AG04450 (cell line): ENCODE measurements at regions not wholly inside any gene's neighbourhood (a gene's known extent, or its start where the extent isn't known, plus 50 kb on each side); places are given as distances from the start of the nearest gene placed in this dataset.

Source experiments
- CTCF ChIA-PET: fragments of 300-600, 350-600 bp; formaldehyde crosslinking; extraction: SDS; loops from one replicate; lab custom pipeline; 2022; ENCODE audit warnings: antibody characterized with exemption, inconsistent platforms; lab: Charles Lee
- POLR2A ChIA-PET: fragments of 350-600 bp; formaldehyde crosslinking; extraction: SDS; loops from one replicate; lab custom pipeline; 2021; ENCODE audit warnings: antibody characterized with exemption, inconsistent platforms; lab: Yijun Ruan, JAX
- DNase-seq: peaks from one replicate; pipeline ENCODE4 v3.0.0-alpha.2; 2011; ENCODE audit warnings: low read depth, low spot score
- H3K27ac ChIP-seq: one replicate; pipeline ENCODE4 v1.5.1; 2012; ENCODE audit warnings: low read depth, low read length, control low read depth
- H3K27me3 ChIP-seq: one replicate; pipeline ENCODE4 v1.6.0; 2012; ENCODE audit warnings: low read length; ENCODE audit not compliant: control insufficient read depth, insufficient read depth
- H3K4me3 ChIP-seq: 2 replicates; pipeline ENCODE4 v1.5.1; 2011; ENCODE audit warnings: mild to moderate bottlenecking, low read depth, low read length, control low read depth
- H3K9me3 ChIP-seq: 2 replicates; pipeline ENCODE4 v1.5.1; 2012; ENCODE audit warnings: low read length; ENCODE audit not compliant: control insufficient read depth, insufficient read depth
- TF ChIP-seq, protein P1 (sequence below): IDR thresholded peaks from 2 replicates; pipeline ENCODE4 v1.5.1; 2011; ENCODE audit warnings: low read depth, low read length, control low read depth, inconsistent platforms

DNA sequence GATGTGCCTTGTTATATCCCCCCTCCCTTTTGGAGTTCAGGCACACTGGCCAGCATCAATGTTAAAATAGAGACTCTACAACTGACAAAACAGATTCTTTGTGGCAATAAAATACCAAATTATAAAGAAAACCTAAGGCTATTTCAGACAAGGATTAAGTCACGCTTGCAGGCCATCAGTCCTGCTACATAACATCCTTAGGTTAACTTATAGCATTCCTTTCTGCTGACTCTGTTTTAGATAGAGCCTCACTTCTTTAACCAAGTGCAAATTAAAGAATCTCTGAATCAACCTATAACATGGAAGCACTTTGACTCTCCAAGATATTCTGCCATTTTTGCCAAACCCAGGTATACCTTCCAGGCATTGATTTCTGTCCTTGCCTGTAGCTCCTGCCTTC is 784.6 kb downstream of the RNF144A start:
- POLR2A ChIA-PET = no interaction called here
- no peaks in the 10 kb centered on the region for H3K9me3 ChIP-seq
- H3K4me3 ChIP-seq = no peak overlapping the region
- no peak overlapping the region for H3K27ac ChIP-seq
- CTCF ChIA-PET = interaction anchor here (0.7 kb wide), 1 partner anchor 9 kb away, joined by 3 read pairs; no protein-coding TSS in a partner anchor
- H3K27me3 ChIP-seq = no peaks in the 10 kb centered on the region
- TF ChIP-seq, protein P1, sequence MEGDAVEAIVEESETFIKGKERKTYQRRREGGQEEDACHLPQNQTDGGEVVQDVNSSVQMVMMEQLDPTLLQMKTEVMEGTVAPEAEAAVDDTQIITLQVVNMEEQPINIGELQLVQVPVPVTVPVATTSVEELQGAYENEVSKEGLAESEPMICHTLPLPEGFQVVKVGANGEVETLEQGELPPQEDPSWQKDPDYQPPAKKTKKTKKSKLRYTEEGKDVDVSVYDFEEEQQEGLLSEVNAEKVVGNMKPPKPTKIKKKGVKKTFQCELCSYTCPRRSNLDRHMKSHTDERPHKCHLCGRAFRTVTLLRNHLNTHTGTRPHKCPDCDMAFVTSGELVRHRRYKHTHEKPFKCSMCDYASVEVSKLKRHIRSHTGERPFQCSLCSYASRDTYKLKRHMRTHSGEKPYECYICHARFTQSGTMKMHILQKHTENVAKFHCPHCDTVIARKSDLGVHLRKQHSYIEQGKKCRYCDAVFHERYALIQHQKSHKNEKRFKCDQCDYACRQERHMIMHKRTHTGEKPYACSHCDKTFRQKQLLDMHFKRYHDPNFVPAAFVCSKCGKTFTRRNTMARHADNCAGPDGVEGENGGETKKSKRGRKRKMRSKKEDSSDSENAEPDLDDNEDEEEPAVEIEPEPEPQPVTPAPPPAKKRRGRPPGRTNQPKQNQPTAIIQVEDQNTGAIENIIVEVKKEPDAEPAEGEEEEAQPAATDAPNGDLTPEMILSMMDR = no peak
- no peak for DNase-seq

DNA sequence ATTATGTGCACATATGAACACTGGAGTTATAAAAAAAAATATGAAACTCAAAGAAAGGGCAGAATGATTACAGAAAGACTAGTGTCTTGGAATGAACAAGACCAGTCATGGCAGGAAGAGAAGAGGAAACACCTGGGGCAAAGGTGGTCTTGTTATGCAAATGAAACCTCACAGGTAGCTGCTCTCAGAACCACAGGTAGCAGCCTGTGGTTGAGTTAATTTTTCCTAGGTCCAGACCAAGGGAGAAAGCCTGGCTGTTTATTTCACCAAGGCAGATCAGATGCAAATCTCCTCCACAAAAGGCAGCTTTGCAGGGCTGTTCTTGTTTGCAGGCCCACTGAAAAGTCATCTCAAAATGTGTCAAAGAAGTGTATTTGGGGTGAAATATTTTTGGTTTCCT is 785.8 kb downstream of the RNF144A start:
- H3K4me3 ChIP-seq = no peak overlapping the region
- H3K9me3 ChIP-seq = no peaks in the 10 kb centered on the region
- H3K27me3 ChIP-seq = no peaks in the 10 kb centered on the region
- CTCF ChIA-PET = no interaction called here
- no peak overlapping the region for H3K27ac ChIP-seq
- TF ChIP-seq, protein P1 = no peak
- POLR2A ChIA-PET = no interaction called here
- DNase-seq = no peak

DNA sequence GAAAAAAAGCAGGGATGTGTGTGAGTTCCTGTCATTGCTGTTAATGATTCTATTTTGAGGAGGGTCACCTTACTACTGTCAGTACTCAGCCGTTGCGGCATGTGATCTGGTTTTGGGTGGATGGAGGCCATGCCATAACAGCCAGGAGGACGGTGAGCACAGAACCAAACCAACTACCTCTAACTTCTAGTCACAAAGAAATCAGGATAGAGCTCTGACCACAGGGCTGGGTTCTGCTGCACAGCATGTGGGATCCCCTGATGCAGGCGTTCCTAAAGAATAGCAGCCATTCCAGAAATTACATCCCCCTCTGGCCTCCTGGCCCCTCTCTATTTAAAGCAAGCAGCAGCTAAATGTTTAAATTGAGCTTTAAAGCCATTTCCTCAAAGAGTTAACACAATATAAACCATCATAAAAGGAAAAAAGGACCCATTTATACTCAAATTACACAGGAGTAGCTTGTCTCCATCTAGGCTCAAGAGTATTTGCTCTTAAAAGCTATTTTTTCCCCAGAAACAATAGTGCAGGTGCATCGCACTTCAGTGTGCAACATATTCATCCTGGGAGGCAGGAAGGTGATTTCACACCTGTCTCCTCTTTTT is 786.4 kb downstream of the RNF144A start:
- CTCF ChIA-PET = no interaction called here
- Histone ChIP-seq H3K27ac (no peak overlapping the region), H3K9me3 (no peaks in the 10 kb centered on the region), H3K27me3 (no peaks in the 10 kb centered on the region), H3K4me3 (no peak overlapping the region)
- POLR2A ChIA-PET = no interaction called here
- TF ChIP-seq, protein P1 = no peak
- DNase-seq = no peak

DNA sequence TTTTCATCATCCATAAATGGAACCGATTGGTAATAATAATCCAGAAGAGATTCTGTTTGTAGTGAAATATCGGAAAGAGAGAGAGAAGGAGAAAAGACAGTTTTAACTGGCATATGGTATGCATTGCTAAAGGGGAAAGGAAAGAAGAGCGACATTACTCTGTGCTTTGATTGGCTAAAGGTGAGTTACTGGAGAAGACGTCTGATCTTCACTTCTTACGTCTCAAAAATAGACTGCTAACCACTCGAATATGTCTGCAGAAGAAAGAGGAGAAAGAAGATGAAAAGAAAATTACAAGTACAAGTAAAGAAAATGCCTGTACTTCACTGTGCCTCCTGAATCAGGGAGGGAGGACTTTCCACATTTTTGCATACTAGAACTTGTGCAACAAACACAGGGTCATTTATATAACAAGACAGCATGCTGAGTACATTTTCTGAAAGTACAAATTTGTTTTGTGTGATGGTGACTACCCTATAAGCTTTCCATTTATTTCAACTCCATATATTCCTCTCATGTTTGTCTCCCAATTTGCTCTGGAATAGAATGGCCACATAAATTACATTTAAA is 787.2 kb downstream of the RNF144A start:
- ChIA-PET CTCF (no interaction called here), POLR2A (no interaction called here)
- Histone ChIP-seq H3K27me3 (no peaks in the 10 kb centered on the region), H3K4me3 (no peak overlapping the region), H3K27ac (no peak overlapping the region), H3K9me3 (no peaks in the 10 kb centered on the region)
- TF ChIP-seq, protein P1 = no peak
- DNase-seq = no peak

DNA sequence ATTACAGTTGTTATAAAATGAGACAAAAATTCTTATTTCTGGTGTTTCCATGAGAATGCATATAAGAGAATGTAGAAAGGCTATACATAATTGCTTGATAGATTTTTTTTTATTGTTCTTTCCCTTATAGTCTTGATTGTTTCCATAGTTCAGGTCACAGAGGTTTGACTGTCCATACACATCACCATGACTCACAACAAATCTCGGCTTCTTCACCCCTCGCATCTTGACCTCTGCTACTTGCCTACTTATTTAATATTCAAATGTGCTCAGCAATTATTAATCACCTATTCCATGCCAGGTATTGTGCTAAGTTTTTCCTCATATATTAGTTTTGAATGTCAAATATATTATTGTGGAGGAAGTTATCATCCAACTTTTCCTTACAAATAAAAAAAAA is 789.6 kb downstream of the RNF144A start:
- no peak for DNase-seq
- Histone ChIP-seq H3K27me3 (no peaks in the 10 kb centered on the region), H3K27ac (no peak overlapping the region), H3K9me3 (no peaks in the 10 kb centered on the region), H3K4me3 (no peak overlapping the region)
- TF ChIP-seq, protein P1 = no peak
- ChIA-PET CTCF (no interaction called here), POLR2A (no interaction called here)
